Loucy (cell line): ENCODE measurements at regions not wholly inside any gene's neighbourhood (a gene's known extent, or its start where the extent isn't known, plus 50 kb on each side); places are given as distances from the start of the nearest gene placed in this dataset.

ENCODE experiments used
- EZH2phosphoT487 ChIP-seq: fragments of 200-600 bp; IDR thresholded peaks from 2 replicates; pipeline ENCODE4 v1.6.1; 2018; ENCODE audit warnings: antibody characterized with exemption, mild to moderate bottlenecking, moderate library complexity, borderline replicate concordance
- TF ChIP-seq, protein P1 (sequence below): fragments of 200-600 bp; sonication (generic); conservative IDR thresholded peaks from 2 replicates; pipeline ENCODE4 v1.5.1; 2014; ENCODE audit warnings: mild to moderate bottlenecking, antibody characterized with exemption, low read length

DNA sequence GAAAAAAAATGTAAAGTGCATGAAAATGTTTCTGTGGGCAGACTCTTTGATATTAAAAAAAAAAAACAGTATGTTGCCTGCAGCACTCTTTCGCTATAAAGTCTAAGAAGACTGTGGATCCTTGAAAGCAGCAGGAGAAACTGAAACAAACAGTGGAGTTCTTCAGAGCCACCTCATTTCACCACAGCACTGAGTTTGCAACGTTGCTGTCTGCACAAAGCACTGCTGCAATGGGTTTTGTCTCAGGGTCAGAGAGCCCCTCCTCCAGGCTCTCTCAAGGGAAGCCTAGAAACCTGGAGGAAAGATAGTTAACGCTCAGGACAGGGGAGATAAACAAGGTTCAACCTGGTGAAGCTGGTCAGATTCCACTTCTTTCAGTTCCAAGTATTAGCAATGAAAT, 248.7 kb downstream of the EFNB2 start:
- TF ChIP-seq, protein P1, sequence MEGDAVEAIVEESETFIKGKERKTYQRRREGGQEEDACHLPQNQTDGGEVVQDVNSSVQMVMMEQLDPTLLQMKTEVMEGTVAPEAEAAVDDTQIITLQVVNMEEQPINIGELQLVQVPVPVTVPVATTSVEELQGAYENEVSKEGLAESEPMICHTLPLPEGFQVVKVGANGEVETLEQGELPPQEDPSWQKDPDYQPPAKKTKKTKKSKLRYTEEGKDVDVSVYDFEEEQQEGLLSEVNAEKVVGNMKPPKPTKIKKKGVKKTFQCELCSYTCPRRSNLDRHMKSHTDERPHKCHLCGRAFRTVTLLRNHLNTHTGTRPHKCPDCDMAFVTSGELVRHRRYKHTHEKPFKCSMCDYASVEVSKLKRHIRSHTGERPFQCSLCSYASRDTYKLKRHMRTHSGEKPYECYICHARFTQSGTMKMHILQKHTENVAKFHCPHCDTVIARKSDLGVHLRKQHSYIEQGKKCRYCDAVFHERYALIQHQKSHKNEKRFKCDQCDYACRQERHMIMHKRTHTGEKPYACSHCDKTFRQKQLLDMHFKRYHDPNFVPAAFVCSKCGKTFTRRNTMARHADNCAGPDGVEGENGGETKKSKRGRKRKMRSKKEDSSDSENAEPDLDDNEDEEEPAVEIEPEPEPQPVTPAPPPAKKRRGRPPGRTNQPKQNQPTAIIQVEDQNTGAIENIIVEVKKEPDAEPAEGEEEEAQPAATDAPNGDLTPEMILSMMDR: no peak
- TF ChIP-seq EZH2phosphoT487: no peak
